HepG2 (cell line): ENCODE measurements at regions not wholly inside any gene's neighbourhood (a gene's known extent, or its start where the extent isn't known, plus 50 kb on each side); places are given as distances from the start of the nearest gene placed in this dataset.

ENCODE experiments used
- ATAC-seq: fragments of 200-7000 bp; cut with Tn5 transposase; 3 replicates; pipeline ENCODE4 v1.9.1; 2020; ENCODE audit warnings: mild to moderate bottlenecking, moderate library complexity
- BruUV-seq: library from RNA; stranded (reverse); fragments of 400-500 nt; replicated peaks from 2 replicates; lab custom pipeline; 2021; lab: Mats Ljungman, UMichigan
- CTCF ChIA-PET: fragments of 300-600 bp; formaldehyde crosslinking; extraction: SDS; loops from one replicate; lab custom pipeline; 2021; ENCODE audit warnings: low total read pairs, inconsistent platforms, low intra/inter-chr PET ratio; lab: Yijun Ruan, JAX
- POLR2A ChIA-PET: fragments of 350-600 bp; sonication (Branson Sonifier 250); formaldehyde crosslinking; loops from one replicate; lab custom pipeline; 2020; ENCODE audit warnings: antibody characterized with exemption, inconsistent platforms; lab: Yijun Ruan, JAX
- DNase-seq: peaks from one replicate; pipeline ENCODE4 v3.0.0-alpha.2; 2015; ENCODE audit warnings: low spot score
- FAIRE-seq: peaks from 3 replicates; lab custom pipeline; 2011; peaks lifted over from hg19 to GRCh38; lab: Jason Lieb, UNC
- H2AFZ ChIP-seq: one replicate; pipeline ENCODE4 v1.6.1; 2011; ENCODE audit warnings: low read length, inconsistent platforms
- H3K27ac ChIP-seq: fragments of 300-600 bp; 3 replicates; pipeline ENCODE4 v1.8.0; 2011; ENCODE audit warnings: mixed run types, mild to moderate bottlenecking, mixed read lengths, low read length, inconsistent platforms; ENCODE audit not compliant: insufficient read depth; ENCODE audit errors: extremely low read length
- H3K27me3 ChIP-seq, 2 experiments: fragments of 200-600 bp in 1 of 2; 2 replicates in 1 of 2; 3 replicates in 1 of 2; pipeline versions ENCODE4 v1.6.0 to v1.8.0; 2011; ENCODE audit warnings: low read length in 2 of 2, mild to moderate bottlenecking in 2 of 2, moderate library complexity in 2 of 2, inconsistent platforms in 1 of 2; ENCODE audit not compliant: insufficient read depth in 2 of 2, control insufficient read depth in 1 of 2
- H3K36me3 ChIP-seq, 2 experiments: fragments of 200-600 bp in 1 of 2; replicated peaks in 1 of 2; 2 replicates in 1 of 2; 3 replicates in 1 of 2; pipeline versions ENCODE4 v1.5.1 to v1.8.0; 2011; ENCODE audit warnings: low read length in 2 of 2, inconsistent platforms in 1 of 2; ENCODE audit not compliant: insufficient read depth in 2 of 2, control insufficient read depth in 1 of 2
- H3K4me1 ChIP-seq: 2 replicates; pipeline ENCODE4 v1.5.1; 2012; ENCODE audit warnings: low read length, inconsistent platforms; ENCODE audit not compliant: insufficient read depth
- H3K4me2 ChIP-seq: 2 replicates; pipeline ENCODE4 v1.6.0; 2011; ENCODE audit warnings: low read depth, low read length, inconsistent platforms
- H3K4me3 ChIP-seq, 3 experiments: fragments of 200-600 bp in 1 of 3; sonication (generic), shearing (Covaris generic) in 1 of 3; replicated peaks in 1 of 3; 2 replicates each; pipeline ENCODE4 v1.5.1; 2011 to 2016; ENCODE audit warnings: low read length in 3 of 3, inconsistent platforms in 2 of 3, low read depth in 2 of 3, mild to moderate bottlenecking in 2 of 3, control low read depth in 1 of 3, mixed read lengths in 1 of 3; ENCODE audit not compliant: insufficient read depth in 1 of 3
- H3K79me2 ChIP-seq: one replicate; pipeline ENCODE4 v1.6.1; 2011; ENCODE audit warnings: low read length, inconsistent platforms; ENCODE audit not compliant: insufficient read depth
- H3K9ac ChIP-seq: 2 replicates; pipeline ENCODE4 v1.6.0; 2011; ENCODE audit warnings: mild to moderate bottlenecking, low read depth, low read length, inconsistent platforms; ENCODE audit not compliant: insufficient read depth
- H3K9me3 ChIP-seq: 2 replicates; pipeline ENCODE4 v1.5.1; 2012; ENCODE audit warnings: mild to moderate bottlenecking, low read length
- H4K20me1 ChIP-seq: 2 replicates; pipeline ENCODE4 v1.6.0; 2011; ENCODE audit warnings: inconsistent platforms, mild to moderate bottlenecking, low read length, moderate library complexity; ENCODE audit not compliant: insufficient read depth
- ATF7-NPFF ChIP-seq: sonication (generic); formaldehyde crosslinking; IDR thresholded peaks from 2 replicates; pipeline ENCODE4 v1.8.1; 2023; ENCODE audit warnings: mild to moderate bottlenecking, low read depth, missing genetic modification reagents, moderate library complexity
- CTCF ChIP-seq: sonication (generic); formaldehyde crosslinking; IDR thresholded peaks from 2 replicates; pipeline ENCODE4 v1.5.0; 2020; ENCODE audit warnings: mild to moderate bottlenecking, missing genetic modification reagents, moderate library complexity
- DPF2 ChIP-seq: sonication (generic); formaldehyde crosslinking; IDR thresholded peaks from 2 replicates; pipeline ENCODE4 v1.4.0; 2020; ENCODE audit warnings: mild to moderate bottlenecking, low read depth, missing genetic modification reagents, borderline replicate concordance
- HMG20A ChIP-seq: IDR thresholded peaks from 2 replicates; pipeline ENCODE4 v1.6.1; 2016; ENCODE audit warnings: borderline replicate concordance
- HMGXB3 ChIP-seq: sonication (generic); formaldehyde crosslinking; IDR thresholded peaks from 2 replicates; pipeline ENCODE4 v1.4.0; 2020; ENCODE audit warnings: missing genetic modification reagents, borderline replicate concordance
- MNT ChIP-seq: fragments of 450-650 bp; IDR thresholded peaks from 2 replicates; pipeline ENCODE4 v1.6.1; 2016
- NBN ChIP-seq: fragments of 450-650 bp; conservative IDR thresholded peaks from 2 replicates; pipeline ENCODE4 v1.6.1; 2017
- ZBTB33 ChIP-seq: sonication (generic); formaldehyde crosslinking; IDR thresholded peaks from 2 replicates; pipeline ENCODE4 v1.4.0; 2020; ENCODE audit warnings: missing genetic modification reagents
- ZNF251 ChIP-seq: sonication (generic); formaldehyde crosslinking; IDR thresholded peaks from 2 replicates; pipeline ENCODE4 v1.9.0; 2021; ENCODE audit warnings: mild to moderate bottlenecking, missing genetic modification reagents
- ZNF710 ChIP-seq: sonication (generic); formaldehyde crosslinking; IDR thresholded peaks from 2 replicates; pipeline ENCODE4 v1.5.0; 2020; ENCODE audit warnings: mild to moderate bottlenecking, missing genetic modification reagents, borderline replicate concordance
- WGBS: methylation state at CpG from one replicate; pipeline ENCODE4 v1.1.6; 2017; ENCODE audit warnings: low lambda C conversion rate; 5-methylcytosine and 5-hydroxymethylcytosine counted together
- in situ Hi-C: cut with HindIII; loops from 2 replicates; pipeline ENCODE4 v1.10.0; 2017; ENCODE audit warnings: low pct_unique_long_range_greater_than_20kb; ENCODE audit not compliant: extremely low pct_ligation_motif_present
- intact Hi-C: fragments of 100-400 bp; cut with micrococcal nuclease; formaldehyde crosslinking; loops from one replicate; pipeline ENCODE4 v1.10.0; 2022; ENCODE audit not compliant: unreplicated experiment

DNA sequence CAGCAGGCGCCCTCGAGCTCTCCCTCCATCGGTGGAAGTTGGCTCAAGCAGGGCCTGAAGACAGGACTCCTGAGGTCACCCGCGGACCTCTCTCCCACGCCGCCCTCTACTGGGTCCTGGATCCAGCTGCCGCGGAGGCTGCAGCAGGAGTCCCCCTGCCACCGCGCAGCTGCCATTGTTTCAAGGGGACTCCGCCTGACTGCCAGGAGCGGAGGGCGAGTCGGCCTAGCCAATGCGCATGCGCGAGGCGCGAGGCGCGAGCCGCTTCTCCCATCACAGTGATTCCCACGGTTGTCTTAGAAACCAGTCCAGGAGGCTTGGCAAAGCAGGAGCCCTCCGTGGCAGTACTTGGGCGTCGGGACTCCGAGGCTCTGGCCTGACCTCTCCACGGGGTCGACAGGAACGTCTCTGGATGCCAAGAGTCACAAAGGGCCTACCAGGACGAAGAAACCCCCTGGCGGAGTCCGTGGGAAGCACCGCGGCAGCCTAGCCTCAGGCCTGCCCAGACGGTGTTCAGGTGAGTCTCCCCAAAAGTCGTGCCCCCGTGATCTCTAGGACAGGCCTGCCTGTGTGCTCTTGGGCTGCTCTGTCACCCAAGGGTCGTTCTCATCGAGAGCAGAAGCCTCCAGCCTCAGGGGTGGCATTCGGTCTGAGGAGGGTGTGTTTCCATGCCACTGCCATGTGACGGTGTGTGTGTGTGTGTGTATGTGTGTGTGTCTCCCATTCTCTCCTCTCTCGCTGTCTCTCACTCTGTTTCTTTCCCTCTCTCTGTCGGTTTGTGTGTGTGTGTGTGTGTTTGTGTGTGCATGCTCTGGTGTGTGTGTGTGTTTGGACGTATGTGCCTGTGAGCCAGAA is 290.6 kb upstream of the ZNF337 start:
- FAIRE-seq (no peak), ATAC-seq (peak; percentile 49), DNase-seq (no peak)
- Histone ChIP-seq H3K4me2 (no peak overlapping the region), H3K36me3 (no peaks in the 10 kb centered on the region), H3K27ac (no peak overlapping the region), H2AFZ (no peak overlapping the region), H3K4me3 (no peak overlapping the region), H3K9ac (no peak overlapping the region), H3K79me2 (no peaks in the 10 kb centered on the region), H4K20me1 (no peaks in the 10 kb centered on the region), H3K4me1 (no peaks in the 10 kb centered on the region), H3K9me3 (no peaks in the 10 kb centered on the region), H3K27me3 (peaks cover 2 to 40% of the 10 kb centered on the region in 2 experiments; a peak in 3 of 5 replicates)
- in situ Hi-C loops (no loop called here), intact Hi-C loops (no loop called here)
- BruUV-seq: no TSS peak
- ChIA-PET POLR2A (no interaction called here), CTCF (no interaction called here)
- WGBS: 57% methylated on average over 46 of the region's 46 CpGs
- no peak for TF ChIP-seq HMGXB3 (CRISPR knock-in tag)
- no peak for TF ChIP-seq ZNF251 (CRISPR knock-in tag)
- 0 out of 2 replicates have a peak, but pooled peaks have one; percentile 53 for TF ChIP-seq NBN
- peak; percentile 25; the same call in 1 of the 2 replicates for TF ChIP-seq CTCF
- TF ChIP-seq MNT: peak; percentile 23; the same call in 1 of the 2 replicates
- TF ChIP-seq ZBTB33 (CRISPR knock-in tag): peak; percentile 92
- no peak for TF ChIP-seq ATF7-NPFF (CRISPR knock-in tag)
- no peak for TF ChIP-seq ZNF710 (CRISPR knock-in tag)
- no peak for TF ChIP-seq HMG20A (CRISPR knock-in tag)
- TF ChIP-seq DPF2: no peak
